ENCODE measurements at regions not wholly inside any gene's neighbourhood (a gene's known extent, or its start where the extent isn't known, plus 50 kb on each side); places are given as distances from the start of the nearest gene placed in this dataset.

DNA sequence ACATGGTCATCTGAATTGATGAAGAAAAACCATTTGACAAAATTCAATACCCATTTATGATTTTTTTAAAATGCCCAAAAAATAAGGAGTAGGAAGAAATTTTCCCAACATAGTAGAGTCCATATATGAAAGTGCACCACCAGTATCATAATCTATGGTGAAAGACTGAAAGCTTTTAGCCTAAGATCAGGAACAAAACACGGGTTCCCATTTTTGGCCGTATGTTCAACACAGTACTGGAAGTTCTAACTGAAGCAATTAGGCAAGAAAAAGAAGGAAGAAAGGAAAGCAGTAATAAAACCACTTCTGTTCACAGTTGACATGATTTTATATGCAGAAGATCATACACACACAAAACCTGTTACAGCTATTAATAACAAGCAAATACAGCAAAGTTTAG is 227.8 kb upstream of the RAB4A start:
- intact Hi-C loops (cut with DNase I) = no loop called here
- no peak for DNase-seq (ENCODE audit: missing footprints)
- no peak for ATAC-seq

DNA sequence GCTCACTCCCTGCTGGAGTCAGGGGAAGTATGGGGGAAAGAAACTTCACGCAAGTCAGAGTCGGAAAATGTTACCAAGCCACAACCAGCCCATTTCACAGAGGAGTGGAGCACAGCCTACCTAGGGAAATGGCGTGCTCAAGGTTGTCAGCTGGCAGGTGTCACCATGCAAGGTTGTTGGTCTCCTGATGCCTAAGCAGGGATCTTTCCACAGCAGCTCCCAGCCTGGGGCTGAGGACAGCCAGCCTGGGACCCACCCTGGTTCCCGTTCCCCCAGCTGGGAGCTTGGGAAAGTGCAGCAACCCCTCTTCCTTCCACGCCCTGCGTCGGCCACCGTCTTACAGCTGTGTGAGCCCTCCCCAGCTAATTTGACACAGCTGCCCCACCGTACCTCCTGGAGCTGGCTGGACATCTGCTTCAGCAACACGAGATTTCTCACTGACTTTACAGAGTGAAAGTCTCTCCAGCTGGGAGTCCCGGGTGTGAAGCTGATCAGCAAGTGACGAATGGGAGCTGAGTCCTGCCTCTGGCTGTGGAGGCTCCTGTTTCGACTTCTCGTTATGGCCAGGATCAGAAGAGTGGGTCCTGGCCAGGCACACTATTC is 224.6 kb upstream of the RAB4A start:
- ATAC-seq (peak; percentile 75), DNase-seq (ENCODE audit: missing footprints) (no peak)
- intact Hi-C loops (cut with DNase I) = no loop called here

DNA sequence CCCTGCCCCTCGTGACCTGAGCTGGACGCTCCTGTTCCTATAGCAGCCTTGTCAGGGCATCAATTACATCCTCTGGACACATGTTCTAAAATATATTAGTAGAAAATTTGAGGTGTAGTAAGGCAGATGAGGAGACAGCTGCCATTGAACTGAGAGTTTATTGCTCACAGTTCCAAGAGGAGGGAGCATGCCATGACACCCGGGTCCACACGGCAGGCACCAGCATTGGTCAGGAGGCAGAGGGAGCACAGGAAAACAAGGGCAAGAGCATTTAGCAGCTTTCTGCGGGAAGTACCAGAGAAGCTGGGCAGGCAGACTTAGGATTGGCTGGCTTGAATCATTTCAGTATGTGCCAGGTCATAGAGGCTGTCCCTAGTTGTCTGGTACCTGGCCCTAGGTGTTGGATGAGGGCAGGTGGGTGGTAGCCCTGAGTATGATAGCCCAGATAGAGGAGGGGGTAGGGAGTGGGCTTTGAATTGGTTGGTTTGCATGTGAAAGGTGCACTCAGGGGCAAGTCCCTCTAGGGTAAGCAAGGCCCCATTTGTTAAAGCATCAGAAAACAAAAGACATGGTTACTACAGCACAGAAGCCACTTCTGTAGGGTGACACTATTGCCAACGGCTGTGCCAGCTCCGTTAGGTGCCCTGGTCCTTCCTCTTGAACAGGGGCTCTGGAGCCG is 223.6 kb upstream of the RAB4A start:
- ATAC-seq = no peak
- intact Hi-C loops (cut with DNase I) = no loop called here
- no peak for DNase-seq (ENCODE audit: missing footprints)

DNA sequence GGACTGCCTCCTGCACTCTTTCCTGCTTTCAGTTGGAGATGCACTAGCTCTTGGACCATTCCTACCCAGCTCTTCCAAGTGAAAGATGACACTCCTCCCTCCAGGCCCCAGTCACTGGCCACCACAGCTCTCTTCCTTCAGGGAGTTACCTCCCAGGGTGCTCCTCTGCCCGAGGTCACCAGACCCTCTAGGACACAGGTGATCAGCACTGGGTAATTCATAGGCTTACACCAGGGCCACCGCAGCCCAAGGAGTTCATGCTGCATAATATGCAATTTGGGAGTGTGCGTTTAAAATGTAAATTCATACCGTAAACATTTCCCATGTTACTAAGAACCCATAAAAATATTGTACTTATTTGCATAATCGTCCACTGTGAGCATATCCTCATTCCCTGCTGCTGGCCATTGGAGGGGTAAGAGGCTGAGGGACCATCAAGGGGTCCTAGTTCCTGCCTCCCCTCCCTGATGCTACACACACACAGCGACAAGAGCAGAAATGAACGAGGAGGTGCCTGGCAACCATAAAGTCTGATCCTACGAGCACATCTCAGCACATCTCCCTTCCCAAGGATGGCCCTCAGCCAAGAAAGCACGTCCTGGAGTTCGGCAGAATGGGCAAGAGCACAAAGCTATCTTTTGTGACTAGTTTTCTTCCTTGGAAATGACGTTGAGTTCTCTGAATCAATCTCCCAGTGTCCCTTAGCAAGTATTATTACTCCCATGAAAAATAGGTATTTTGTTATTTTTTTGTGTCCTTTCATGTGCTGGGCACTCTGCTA is 222.9 kb upstream of the RAB4A start:
- no peak for DNase-seq (ENCODE audit: missing footprints)
- intact Hi-C loops (cut with DNase I) = no loop called here
- peak; percentile 33 for ATAC-seq

DNA sequence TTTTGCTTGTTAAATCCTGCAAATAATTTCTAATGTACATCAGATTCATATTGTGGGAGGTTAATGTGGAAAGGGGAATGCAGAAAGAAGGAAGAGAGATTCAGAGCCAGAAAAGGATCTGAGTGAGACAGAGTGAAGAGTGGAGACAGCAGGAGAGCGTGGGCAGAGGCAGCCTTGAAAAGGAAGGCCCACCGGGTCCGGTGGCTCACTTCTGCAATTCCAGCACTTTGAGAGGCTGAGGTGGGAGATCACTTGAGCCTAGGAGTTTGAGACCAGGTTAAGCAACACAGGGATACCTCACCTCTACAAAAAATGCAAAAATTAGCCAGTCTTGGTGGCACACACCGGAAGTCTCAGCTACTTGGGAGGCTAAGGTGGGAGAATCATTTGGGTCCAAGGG is 222.0 kb upstream of the RAB4A start:
- intact Hi-C loops (cut with DNase I) = no loop called here
- ATAC-seq = no peak
- DNase-seq (ENCODE audit: missing footprints) = no peak

DNA sequence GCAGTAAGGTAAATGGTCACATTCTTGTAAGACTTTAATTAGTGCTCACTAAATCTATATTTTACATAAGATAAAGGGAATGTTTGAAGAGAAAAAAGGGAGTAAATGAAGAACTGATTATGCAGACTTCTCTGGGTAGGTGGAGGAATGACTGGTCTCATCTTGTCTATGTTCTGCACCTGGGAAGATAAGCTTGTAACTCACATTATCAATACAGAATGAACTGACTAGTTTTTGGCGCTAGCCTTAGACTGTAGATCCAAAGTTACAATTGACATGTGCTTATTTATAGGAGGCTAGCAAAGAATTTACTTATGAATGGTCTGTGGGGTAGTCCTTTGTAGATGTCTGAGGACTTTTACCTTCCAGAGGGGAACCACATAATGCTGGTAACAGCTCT is 214.9 kb upstream of the RAB4A start:
- no peak for ATAC-seq
- intact Hi-C loops (cut with DNase I) = no loop called here
- DNase-seq (ENCODE audit: missing footprints) = no peak

DNA sequence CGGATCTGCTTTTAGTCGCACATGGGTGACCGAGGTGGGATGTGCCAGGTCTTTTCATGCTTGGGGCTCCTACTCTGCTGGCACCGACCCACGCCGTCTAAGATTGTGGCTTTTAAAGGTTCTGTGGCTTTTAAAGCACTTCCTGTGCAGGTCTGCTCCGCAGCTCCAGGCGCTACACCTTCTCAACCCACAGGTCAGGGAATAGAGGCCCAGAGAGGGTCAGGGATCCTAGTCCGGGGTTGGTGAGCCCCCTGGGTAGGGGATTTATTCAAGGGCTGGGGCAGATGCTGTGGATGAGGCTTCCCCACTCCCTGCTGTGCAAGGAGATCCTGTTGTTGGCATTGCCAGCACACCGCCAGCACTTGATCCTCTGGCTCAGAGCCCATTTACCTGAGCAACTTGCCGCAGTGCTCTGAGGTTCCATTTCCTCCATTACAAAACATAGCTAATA is 212.8 kb upstream of the RAB4A start:
- intact Hi-C loops (cut with DNase I) = no loop called here
- no peak for DNase-seq (ENCODE audit: missing footprints)

DNA sequence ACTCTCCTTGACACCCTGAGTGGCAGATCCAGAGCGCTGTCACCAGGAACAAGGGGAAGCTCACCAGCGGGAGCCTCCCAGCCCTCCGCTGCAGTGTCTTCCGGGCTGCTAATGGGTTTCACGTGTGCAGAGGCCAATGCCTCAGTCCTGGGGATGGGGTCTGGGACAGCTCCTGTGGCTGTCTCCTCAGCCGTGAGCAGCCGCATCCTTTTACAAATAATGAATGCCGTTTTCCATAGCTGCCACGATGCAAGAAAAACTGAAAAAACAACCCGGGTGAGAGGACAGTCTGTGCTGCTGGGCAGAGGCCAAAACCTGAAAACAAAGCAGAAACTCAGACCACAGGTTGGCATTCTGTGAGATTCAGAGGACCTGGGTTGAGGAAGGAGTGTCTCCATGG is 212.2 kb upstream of the RAB4A start:
- DNase-seq (ENCODE audit: missing footprints) (no peak), ATAC-seq (no peak)
- intact Hi-C loops (cut with DNase I) = no loop called here

More for the DNA sequence above, 212.8 kb upstream of the RAB4A start:
- ATAC-seq = no peak

DNA sequence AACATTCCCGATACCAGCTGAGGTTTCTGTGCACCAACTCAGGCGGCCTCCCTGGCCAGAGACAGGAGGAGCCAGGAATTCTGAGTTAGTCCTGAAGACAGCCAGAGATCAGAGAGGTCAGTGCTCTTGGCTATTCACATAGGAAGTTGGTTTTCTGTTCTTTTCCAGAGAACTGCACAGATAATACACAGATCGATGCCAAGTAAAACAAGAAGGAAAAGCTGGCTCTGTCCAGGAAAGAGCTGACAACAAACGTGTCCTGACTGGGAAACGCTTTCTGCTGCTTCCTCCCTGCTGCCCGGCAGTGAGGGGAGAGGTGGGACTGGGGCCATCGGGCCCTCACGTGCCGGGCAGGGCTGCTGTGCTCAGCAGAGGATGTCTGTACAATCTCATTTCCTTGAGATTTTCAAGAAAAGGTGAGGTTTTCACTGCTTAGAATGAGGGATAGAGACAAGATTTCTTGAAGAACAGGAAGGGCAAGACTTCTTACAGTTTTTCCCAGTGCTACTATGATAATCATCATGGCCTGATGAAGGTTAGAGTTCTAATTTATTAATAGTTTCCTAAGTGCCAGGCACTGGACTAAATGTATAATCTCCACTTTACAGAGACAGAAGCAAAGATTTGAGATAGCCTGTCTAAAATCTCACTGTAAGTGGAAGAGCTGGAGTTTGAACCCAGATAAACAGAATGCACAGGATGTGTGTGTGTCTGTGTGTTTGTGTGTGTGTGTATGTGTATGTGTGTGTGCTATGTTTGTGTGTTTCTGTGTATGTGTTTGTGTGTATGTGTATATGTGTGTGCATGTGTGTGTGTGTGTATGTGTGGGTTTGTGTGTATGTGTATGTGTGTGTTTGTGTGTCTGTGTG is 211.0 kb upstream of the RAB4A start:
- DNase-seq (ENCODE audit: missing footprints) (peak; percentile 82), ATAC-seq (peak; percentile 80)
- intact Hi-C loops (cut with DNase I) = no loop called here

DNA sequence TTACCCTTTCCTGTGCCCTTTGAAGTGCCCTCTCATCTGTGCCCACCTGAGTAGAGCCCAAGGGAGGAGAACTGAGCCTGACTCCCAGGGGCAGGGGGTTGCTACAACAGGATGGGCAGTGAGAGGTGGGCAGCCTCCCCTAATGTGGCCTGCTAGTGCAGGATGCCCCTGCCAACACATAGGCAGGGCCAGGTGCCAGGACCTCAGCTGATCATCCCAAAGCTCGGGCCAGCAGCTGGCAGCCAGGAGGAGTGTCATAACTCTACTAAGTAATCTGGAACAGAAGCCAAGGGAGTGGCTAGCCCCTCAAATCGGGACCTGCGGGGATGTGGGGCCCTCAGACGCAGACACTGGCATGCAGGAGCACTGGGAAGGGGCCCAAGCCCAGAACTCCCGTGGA is 208.8 kb upstream of the RAB4A start:
- peak; percentile 45 for ATAC-seq
- intact Hi-C loops (cut with DNase I) = no loop called here
- DNase-seq (ENCODE audit: missing footprints) = peak; percentile 80

DNA sequence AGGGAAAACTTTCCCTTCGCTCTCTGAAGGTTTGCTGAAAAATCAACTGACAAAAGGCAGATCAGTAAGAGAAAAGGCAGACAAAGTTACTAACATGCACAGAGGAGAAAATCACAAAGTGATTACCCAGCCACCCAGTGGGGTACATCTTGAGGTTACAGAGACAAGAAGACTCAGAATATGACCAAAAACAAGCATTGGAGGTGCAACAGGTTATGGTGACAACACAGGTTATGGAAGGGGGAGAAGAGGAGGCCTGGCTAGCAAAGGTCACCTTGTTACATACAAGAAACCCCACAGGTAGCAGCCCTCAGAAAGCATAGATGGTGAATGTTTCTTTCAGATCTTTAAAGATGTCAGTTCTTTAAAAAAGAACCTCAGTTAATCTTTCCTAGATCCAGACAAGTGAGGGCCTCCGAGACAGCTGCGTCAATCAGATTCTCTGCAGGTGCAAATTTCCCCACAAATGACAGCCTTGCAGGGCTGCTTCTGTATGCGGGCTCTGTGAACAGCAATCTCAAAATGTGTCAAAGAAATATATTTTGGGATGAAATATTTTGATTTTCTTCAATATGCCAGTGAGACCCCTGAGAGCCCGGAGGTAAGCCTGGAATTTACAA is 207.6 kb upstream of the RAB4A start:
- intact Hi-C loops (cut with DNase I) = no loop called here
- ATAC-seq = no peak
- no peak for DNase-seq (ENCODE audit: missing footprints)

DNA sequence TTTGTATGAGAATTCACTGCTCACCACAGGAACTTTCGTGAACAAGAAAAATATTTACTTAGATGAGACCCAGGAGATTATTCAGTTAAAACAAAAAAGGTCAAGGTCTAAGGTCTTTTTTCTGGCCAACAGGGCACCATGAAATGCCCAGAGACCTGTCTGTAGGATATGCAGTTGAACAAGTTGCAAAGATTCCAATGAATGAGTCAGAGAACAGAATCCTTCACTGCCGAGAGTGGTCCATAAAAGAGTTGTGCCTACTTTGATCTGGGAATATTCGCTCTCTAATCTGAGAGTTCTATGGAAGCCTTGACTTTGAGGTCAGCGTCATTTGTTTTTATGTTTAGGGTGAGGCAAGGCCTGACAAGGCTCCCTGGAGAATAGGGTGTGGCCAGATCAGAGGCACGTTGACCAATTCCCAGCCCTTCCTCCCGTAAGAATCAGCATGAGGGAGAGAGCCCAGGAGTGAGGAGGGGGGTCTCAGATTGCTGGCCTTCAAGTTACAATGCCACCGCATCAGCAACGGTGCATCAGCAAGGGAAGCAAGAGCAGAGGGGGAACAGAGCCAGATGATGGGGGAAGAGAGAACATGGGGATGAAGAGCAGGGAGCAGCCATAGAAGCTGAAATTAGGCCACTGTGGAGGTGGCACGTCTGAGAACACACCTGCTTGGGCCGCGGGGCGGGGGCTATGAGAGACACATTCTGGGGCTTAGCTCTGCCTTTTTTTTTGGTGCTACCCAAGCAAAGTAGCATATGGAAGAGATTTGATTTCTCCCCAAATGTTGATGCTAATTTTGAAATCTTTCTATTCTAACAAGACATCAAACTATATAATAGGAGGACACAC is 206.4 kb upstream of the RAB4A start:
- intact Hi-C loops (cut with DNase I) = no loop called here
- ATAC-seq (no peak), DNase-seq (ENCODE audit: missing footprints) (no peak)

DNA sequence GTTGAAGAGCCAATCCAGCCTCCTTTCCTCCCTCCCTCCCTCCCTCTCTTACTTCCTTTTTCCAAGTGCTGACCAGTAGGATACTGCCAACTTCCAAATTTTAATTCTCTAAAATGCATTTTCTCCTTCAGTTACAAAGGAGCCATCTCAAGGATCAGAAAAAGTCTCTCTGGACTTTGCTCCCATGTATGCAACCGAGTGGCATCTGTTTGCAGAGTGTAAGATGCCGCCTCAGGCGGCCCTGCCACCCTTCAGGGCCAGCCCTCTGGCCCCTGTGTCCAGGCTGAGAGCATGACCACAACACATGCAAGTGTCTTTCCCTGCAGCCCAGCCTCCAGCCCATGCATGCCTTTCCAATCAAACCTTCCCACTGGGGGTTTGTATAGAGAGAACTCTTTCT is 205.3 kb upstream of the RAB4A start:
- DNase-seq (ENCODE audit: missing footprints) (no peak), ATAC-seq (no peak)
- intact Hi-C loops (cut with DNase I) = no loop called here

DNA sequence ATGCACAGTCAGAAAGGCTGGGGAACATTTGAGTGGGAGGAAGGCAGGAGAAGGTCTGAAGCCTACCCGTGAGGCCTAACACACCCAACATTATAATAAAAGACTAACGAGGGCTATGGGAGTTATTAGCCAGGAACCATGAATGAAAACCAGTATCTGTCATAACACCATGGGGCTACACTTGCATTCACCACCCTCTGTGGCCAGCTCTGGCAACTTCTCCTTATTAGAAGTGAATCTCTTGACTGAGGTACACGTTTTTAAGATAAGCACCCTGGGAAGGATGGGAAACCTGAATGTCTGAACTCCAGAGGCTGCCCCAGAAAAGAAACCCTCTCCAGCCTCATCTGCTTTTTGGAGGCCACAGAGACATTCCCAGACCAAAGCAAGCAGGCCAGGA is 204.3 kb upstream of the RAB4A start:
- intact Hi-C loops (cut with DNase I) = no loop called here
- no peak for DNase-seq (ENCODE audit: missing footprints)
- no peak for ATAC-seq

DNA sequence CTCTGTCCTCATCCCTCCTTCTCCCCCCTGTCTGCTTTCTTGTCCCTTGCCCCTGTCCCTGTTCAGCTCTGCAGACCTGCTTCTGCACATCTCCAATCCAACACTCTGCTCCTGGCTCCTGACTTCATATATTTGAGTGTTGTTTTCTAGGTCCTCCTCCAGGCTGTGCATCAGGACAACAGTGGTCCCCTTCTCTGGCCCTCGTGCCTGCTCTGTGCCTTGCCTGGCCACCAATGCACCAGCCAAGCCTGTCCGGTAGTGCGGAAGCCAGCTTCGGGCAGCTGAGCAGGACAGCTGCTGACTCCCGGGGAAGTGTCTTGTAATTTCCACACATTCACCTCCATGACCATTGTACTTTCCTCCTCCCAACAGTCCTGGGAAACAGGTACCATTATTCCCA is 203.4 kb upstream of the RAB4A start:
- DNase-seq (ENCODE audit: missing footprints) (no peak), ATAC-seq (no peak)
- intact Hi-C loops (cut with DNase I) = no loop called here

DNA sequence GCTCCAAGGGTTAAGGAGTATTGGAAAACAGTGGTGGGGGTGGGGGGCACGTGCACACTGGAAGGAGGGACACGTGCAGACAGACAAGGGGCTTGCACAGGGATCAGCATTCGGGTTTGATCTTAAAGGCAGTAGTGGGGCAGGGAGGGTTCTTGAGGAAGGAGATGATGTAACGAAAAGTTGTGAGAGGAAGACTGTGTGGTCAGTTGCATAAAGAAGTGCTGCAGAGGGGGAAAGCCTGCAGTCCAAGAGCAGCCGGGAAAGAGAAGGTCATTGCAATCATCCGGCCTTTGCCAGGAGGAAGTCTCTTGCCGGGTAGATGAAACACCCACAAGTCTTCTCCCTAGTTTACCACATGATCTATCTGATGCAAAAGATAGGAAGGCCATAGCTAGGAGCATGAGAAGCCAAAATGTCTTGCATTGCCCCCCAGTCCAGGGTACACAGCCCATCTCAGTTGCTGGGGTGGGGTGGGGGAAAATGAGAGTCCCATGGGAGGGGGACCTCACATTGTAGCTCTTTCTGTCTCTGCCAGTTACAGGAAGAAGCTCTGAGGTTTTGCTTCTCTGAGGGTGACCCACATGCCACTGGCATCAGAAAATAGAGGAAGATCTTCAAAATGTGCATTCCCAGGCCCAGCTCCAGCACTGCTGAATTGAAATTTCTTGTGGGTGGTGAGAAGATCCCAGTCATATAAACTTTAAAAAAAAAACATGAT is 202.5 kb upstream of the RAB4A start:
- DNase-seq (ENCODE audit: missing footprints) = no peak
- ATAC-seq = peak; percentile 61
- intact Hi-C loops (cut with DNase I) = loop anchor here (2.0 kb wide), 1 partner anchor 334 kb away; the partner anchor contains the start of gene RHOU

DNA sequence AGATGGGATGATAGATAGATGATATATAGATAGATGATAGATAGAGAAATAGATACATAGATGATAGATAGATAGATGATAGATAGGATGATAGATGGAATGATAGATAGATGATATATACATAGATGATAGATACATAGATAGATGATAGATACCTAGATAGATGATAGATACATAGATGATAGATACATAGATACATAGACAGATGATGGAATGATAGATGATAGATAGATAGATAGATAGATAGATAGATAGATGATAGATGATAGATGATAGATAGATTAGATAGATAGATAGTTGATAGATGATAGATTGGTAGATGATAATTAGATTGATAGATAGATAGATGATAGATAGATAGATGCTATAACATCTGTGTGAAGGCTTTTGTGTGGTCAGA is 201.7 kb upstream of the RAB4A start:
- intact Hi-C loops (cut with DNase I) = loop anchor here (2.0 kb wide), 1 partner anchor 334 kb away; the partner anchor contains the start of gene RHOU
- DNase-seq (ENCODE audit: missing footprints) (no peak), ATAC-seq (no peak)

Data from Right ventricle myocardium inferior (tissue), 1 donor.